Body of pancreas (tissue), 4 donors: ENCODE measurements at regions not wholly inside any gene's neighbourhood (a gene's known extent, or its start where the extent isn't known, plus 50 kb on each side); places are given as distances from the start of the nearest gene placed in this dataset.

Experiments used
- ATAC-seq: fragments of 150-250 bp; one replicate; pipeline ENCODE4 v1.9.1; 2016
- DNase-seq, 4 donors: peaks; one replicate each; pipeline ENCODE4 v3.0.0-alpha.2; 2019
- H3K27ac ChIP-seq, 4 donors: fragments of 200-600 bp; sonication (generic); 1 replicate in 3 of 4; 2 replicates in 1 of 4; pipeline versions ENCODE4 v1.5.1 to v1.6.1; 2016 to 2019; ENCODE audit warnings: mild to moderate bottlenecking in 1 of 4, mixed read lengths in 1 of 4, moderate library complexity in 1 of 4
- H3K27me3 ChIP-seq, 2 donors: fragments of 200-600 bp; sonication (generic); one replicate each; pipeline ENCODE4 v1.6.0; 2016; ENCODE audit warnings: mild to moderate bottlenecking in 1 of 2
- H3K36me3 ChIP-seq, 2 donors: fragments of 200-600 bp; sonication (generic); replicated peaks in 1 of 2; 2 replicates each; pipeline ENCODE4 v1.5.1; 2016; ENCODE audit warnings: low read depth in 2 of 2; ENCODE audit not compliant: insufficient read depth in 1 of 2
- H3K4me1 ChIP-seq: fragments of 200-600 bp; sonication (generic); one replicate; pipeline ENCODE4 v1.6.0; 2016
- H3K4me3 ChIP-seq, 2 donors: fragments of 200-600 bp; sonication (generic); 1 replicate in 1 of 2; 2 replicates in 1 of 2; pipeline ENCODE4 v1.5.1; 2016 to 2019
- H3K9me3 ChIP-seq, 3 donors: fragments of 200-600 bp; sonication (generic); 1 replicate in 2 of 3; 2 replicates in 1 of 3; pipeline ENCODE4 v1.5.1; 2016
- CTCF ChIP-seq, 7 experiments: fragments of 450-650 bp in 4 of 7; fragments of 200-600 bp in 3 of 7; sonication (generic) in 3 of 7; IDR thresholded peaks; one replicate each; pipeline ENCODE4 v1.5.1; 2016 to 2019; ENCODE audit warnings: antibody characterized with exemption in 7 of 7
- POLR2A ChIP-seq, 3 donors: fragments of 450-650 bp; IDR thresholded peaks; one replicate each; pipeline ENCODE4 v1.6.1; 2016; ENCODE audit warnings: antibody characterized with exemption in 3 of 3, mild to moderate bottlenecking in 2 of 3
- WGBS, 2 donors: methylation state at CpG; one replicate each; pipeline ENCODE4 v1.1.5; 2017; 5-methylcytosine and 5-hydroxymethylcytosine counted together
- intact Hi-C: fragments of 100-400 bp; cut with DNase I; formaldehyde crosslinking; loops from one replicate; pipeline ENCODE4 v1.15.1; 2023

- no peak for TF ChIP-seq POLR2A (IDR thresholded peaks at IDR 0.05)
- no peak for TF ChIP-seq CTCF (IDR thresholded peaks at IDR 0.05)
- H3K4me3 ChIP-seq: no peak overlapping the region
- H3K36me3 ChIP-seq: no peaks in the 10 kb centered on the region
- ATAC-seq (no peak), DNase-seq (no peak)
- no peak overlapping the region for H3K27ac ChIP-seq
- H3K4me1 ChIP-seq: no peaks in the 10 kb centered on the region
- H3K27me3 ChIP-seq: no peaks in the 10 kb centered on the region
- 61 to 68% methylated on average over 3 of the region's 3 CpGs for WGBS, 2 donors
- no peaks in the 10 kb centered on the region for H3K9me3 ChIP-seq
- intact Hi-C loops: no loop called here
Observed at GRCh38 chr5:67694810-67695191, 498.2 kb upstream of the CD180 start.

- no peaks in the 10 kb centered on the region for H3K9me3 ChIP-seq
- H3K27me3 ChIP-seq: no peaks in the 10 kb centered on the region
- ATAC-seq: peak; percentile 81
- H3K27ac ChIP-seq: no peak overlapping the region
- 58 to 64% methylated on average over 6 of the region's 6 CpGs for WGBS, 2 donors
- no peaks in the 10 kb centered on the region for H3K36me3 ChIP-seq
- TF ChIP-seq POLR2A (IDR thresholded peaks at IDR 0.05): no peak
- TF ChIP-seq CTCF (IDR thresholded peaks at IDR 0.05): no peak
- H3K4me3 ChIP-seq: no peak overlapping the region
- no peaks in the 10 kb centered on the region for H3K4me1 ChIP-seq
- DNase-seq: peak; percentile 13 to 48 (median 33)
- intact Hi-C loops: no loop called here
Observed at GRCh38 chr5:67693956-67694809, 497.6 kb upstream of the CD180 start.

- Histone ChIP-seq H3K9me3 (no peaks in the 10 kb centered on the region), H3K36me3 (no peaks in the 10 kb centered on the region), H3K4me1 (no peaks in the 10 kb centered on the region), H3K27me3 (no peaks in the 10 kb centered on the region), H3K4me3 (no peak overlapping the region), H3K27ac (no peak overlapping the region)
- DNase-seq (no peak), ATAC-seq (no peak)
- TF ChIP-seq CTCF (IDR thresholded peaks at IDR 0.05): no peak
- no peak for TF ChIP-seq POLR2A (IDR thresholded peaks at IDR 0.05)
- WGBS, 2 donors: 45 to 46% methylated on average over 1 of the region's 1 CpG
- intact Hi-C loops: no loop called here
Observed at GRCh38 chr5:67686746-67687145, 490.1 kb upstream of the CD180 start.

GRCh38 chr5:67681703-67682102 is 485.1 kb upstream of the CD180 start:
- H3K4me1 ChIP-seq: no peaks in the 10 kb centered on the region
- no peaks in the 10 kb centered on the region for H3K36me3 ChIP-seq
- WGBS, 2 donors: 92 to 98% methylated on average over 2 of the region's 2 CpGs
- ATAC-seq (no peak), DNase-seq (no peak)
- H3K9me3 ChIP-seq: no peaks in the 10 kb centered on the region
- no peak overlapping the region for H3K27ac ChIP-seq
- no peak overlapping the region for H3K4me3 ChIP-seq
- TF ChIP-seq POLR2A (IDR thresholded peaks at IDR 0.05) (no peak), CTCF (IDR thresholded peaks at IDR 0.05) (no peak)
- H3K27me3 ChIP-seq: no peaks in the 10 kb centered on the region
- intact Hi-C loops: no loop called here

GRCh38 chr5:67680099-67680498 is 483.5 kb upstream of the CD180 start:
- no peak for TF ChIP-seq CTCF (IDR thresholded peaks at IDR 0.05)
- TF ChIP-seq POLR2A (IDR thresholded peaks at IDR 0.05): no peak
- H3K36me3 ChIP-seq: no peaks in the 10 kb centered on the region
- H3K27me3 ChIP-seq: no peaks in the 10 kb centered on the region
- no peak for DNase-seq
- H3K27ac ChIP-seq: no peak overlapping the region
- H3K4me3 ChIP-seq: no peak overlapping the region
- intact Hi-C loops: no loop called here
- no peak for ATAC-seq
- no peaks in the 10 kb centered on the region for H3K9me3 ChIP-seq
- H3K4me1 ChIP-seq: no peaks in the 10 kb centered on the region
